ENCODE measurements at regions not wholly inside any gene's neighbourhood (a gene's known extent, or its start where the extent isn't known, plus 50 kb on each side); places are given as distances from the start of the nearest gene placed in this dataset.

DNA sequence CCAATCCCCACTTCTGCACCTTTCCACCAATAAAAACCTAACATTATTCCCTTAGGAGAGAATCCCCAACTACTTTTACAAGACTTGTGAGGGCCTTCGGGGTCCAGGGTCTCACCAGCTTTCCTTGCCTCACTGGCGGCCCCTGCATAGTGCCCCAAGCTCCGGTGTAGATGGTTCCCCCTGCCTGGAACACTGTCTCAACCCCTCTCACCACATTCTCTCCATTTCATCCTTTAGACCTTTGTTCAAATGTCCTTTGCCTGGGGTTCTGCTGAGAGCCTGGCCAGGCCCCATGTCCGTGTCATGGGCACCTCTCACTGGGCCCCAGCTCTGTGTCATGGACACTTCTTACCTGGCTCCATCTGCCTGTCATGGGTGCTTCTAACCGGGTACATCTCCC lies 64.5 kb upstream of the SORCS3 start:
- no peaks in the 10 kb centered on the region for H3K36me3 ChIP-seq (ENCODE audit: control insufficient read depth in 4 of 4, insufficient read depth in 3 of 4, low read depth in 1 of 4, low read length in 3 of 4)
- H3K9ac ChIP-seq (ENCODE audit: low read depth in 1 of 2, low read length in 2 of 2) = no peak overlapping the region
- peaks cover 2 to 19% (median 10%) of the 10 kb centered on the region in 4 donors for H3K4me1 ChIP-seq (ENCODE audit: control insufficient read depth in 4 of 4, insufficient read depth in 4 of 4, low read length in 3 of 4)
- WGBS = 90% methylated on average over 5 of the region's 5 CpGs
- H3K4me3 ChIP-seq (ENCODE audit: low read depth in 1 of 3, low read length in 3 of 3) = no peak overlapping the region
- H3K27me3 ChIP-seq (ENCODE audit: control insufficient read depth in 4 of 4, insufficient read depth in 4 of 4, low read length in 3 of 4) = no peaks in the 10 kb centered on the region
- TF ChIP-seq, protein P1, sequence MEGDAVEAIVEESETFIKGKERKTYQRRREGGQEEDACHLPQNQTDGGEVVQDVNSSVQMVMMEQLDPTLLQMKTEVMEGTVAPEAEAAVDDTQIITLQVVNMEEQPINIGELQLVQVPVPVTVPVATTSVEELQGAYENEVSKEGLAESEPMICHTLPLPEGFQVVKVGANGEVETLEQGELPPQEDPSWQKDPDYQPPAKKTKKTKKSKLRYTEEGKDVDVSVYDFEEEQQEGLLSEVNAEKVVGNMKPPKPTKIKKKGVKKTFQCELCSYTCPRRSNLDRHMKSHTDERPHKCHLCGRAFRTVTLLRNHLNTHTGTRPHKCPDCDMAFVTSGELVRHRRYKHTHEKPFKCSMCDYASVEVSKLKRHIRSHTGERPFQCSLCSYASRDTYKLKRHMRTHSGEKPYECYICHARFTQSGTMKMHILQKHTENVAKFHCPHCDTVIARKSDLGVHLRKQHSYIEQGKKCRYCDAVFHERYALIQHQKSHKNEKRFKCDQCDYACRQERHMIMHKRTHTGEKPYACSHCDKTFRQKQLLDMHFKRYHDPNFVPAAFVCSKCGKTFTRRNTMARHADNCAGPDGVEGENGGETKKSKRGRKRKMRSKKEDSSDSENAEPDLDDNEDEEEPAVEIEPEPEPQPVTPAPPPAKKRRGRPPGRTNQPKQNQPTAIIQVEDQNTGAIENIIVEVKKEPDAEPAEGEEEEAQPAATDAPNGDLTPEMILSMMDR (IDR thresholded peaks at IDR 0.05; ENCODE audit: low read depth, low read length, missing input control) = no peak
- TF ChIP-seq NR2F2 (IDR thresholded peaks at IDR 0.05) (no peak), FOXA2 (IDR thresholded peaks at IDR 0.05) (no peak), SP1 (IDR thresholded peaks at IDR 0.05) (no peak), HNF4G (IDR thresholded peaks at IDR 0.05) (no peak), HNF4A (conservative IDR thresholded peaks at IDR 0.05) (no peak), GABPA (IDR thresholded peaks at IDR 0.05 in 1 of 2, conservative IDR thresholded peaks at IDR 0.05 in 1 of 2) (no peak)
- TF ChIP-seq, protein P2, sequence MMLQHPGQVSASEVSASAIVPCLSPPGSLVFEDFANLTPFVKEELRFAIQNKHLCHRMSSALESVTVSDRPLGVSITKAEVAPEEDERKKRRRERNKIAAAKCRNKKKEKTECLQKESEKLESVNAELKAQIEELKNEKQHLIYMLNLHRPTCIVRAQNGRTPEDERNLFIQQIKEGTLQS (IDR thresholded peaks at IDR 0.05) = no peak
- TF ChIP-seq, protein P3, sequence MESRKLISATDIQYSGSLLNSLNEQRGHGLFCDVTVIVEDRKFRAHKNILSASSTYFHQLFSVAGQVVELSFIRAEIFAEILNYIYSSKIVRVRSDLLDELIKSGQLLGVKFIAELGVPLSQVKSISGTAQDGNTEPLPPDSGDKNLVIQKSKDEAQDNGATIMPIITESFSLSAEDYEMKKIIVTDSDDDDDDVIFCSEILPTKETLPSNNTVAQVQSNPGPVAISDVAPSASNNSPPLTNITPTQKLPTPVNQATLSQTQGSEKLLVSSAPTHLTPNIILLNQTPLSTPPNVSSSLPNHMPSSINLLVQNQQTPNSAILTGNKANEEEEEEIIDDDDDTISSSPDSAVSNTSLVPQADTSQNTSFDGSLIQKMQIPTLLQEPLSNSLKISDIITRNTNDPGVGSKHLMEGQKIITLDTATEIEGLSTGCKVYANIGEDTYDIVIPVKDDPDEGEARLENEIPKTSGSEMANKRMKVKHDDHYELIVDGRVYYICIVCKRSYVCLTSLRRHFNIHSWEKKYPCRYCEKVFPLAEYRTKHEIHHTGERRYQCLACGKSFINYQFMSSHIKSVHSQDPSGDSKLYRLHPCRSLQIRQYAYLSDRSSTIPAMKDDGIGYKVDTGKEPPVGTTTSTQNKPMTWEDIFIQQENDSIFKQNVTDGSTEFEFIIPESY (IDR thresholded peaks at IDR 0.05) = no peak
- TF ChIP-seq, protein P4, sequence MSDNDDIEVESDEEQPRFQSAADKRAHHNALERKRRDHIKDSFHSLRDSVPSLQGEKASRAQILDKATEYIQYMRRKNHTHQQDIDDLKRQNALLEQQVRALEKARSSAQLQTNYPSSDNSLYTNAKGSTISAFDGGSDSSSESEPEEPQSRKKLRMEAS (IDR thresholded peaks at IDR 0.05) = no peak
- no peak for DNase-seq (ENCODE audit: low spot score)
- no peak overlapping the region for H3K27ac ChIP-seq (ENCODE audit: low read depth in 1 of 2, low read length in 2 of 2)
- H3K9me3 ChIP-seq (ENCODE audit: control insufficient read depth in 4 of 4, low read length in 3 of 4) = no peaks in the 10 kb centered on the region

DNA sequence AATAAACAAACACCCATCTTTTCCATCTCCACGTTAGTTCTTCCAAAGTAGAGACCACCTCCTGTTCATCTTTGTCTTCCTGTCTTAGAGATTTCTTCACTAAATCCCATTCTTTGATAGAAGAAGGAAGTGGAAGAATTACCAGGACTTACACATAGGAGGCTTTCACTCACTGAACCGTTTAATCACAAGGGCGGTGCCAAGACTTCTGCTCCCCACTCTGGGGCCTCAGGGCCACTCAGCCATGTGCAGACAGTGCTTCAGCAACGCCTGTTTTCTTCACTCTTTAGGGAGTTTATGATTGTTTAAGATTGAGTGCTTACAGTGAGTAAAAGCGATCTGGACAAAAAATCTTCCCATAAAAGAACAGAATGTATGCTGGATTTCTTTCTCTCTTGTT lies 63.9 kb upstream of the SORCS3 start:
- no peak overlapping the region for H3K4me3 ChIP-seq (ENCODE audit: low read depth in 1 of 3, low read length in 3 of 3)
- no peaks in the 10 kb centered on the region for H3K9me3 ChIP-seq (ENCODE audit: control insufficient read depth in 4 of 4, low read length in 3 of 4)
- no peaks in the 10 kb centered on the region for H3K27me3 ChIP-seq (ENCODE audit: control insufficient read depth in 4 of 4, insufficient read depth in 4 of 4, low read length in 3 of 4)
- no peak for DNase-seq (ENCODE audit: low spot score)
- TF ChIP-seq FOXA2 (IDR thresholded peaks at IDR 0.05) (no peak), YY1 (IDR thresholded peaks at IDR 0.05) (no peak), RXRA (IDR thresholded peaks at IDR 0.05) (no peak), EGR1 (IDR thresholded peaks at IDR 0.05; ENCODE audit: low read depth in 2 of 2) (no peak), RAD21 (IDR thresholded peaks at IDR 0.05) (no peak), TAF1 (conservative IDR thresholded peaks at IDR 0.05) (no peak), HNF4G (IDR thresholded peaks at IDR 0.05) (no peak)
- WGBS = 78% methylated on average over 5 of the region's 5 CpGs
- H3K4me1 ChIP-seq (ENCODE audit: control insufficient read depth in 4 of 4, insufficient read depth in 4 of 4, low read length in 3 of 4) = peaks cover 2 to 19% (median 10%) of the 10 kb centered on the region in 4 donors
- no peak overlapping the region for H3K9ac ChIP-seq (ENCODE audit: low read depth in 1 of 2, low read length in 2 of 2)
- no peaks in the 10 kb centered on the region for H3K36me3 ChIP-seq (ENCODE audit: control insufficient read depth in 4 of 4, insufficient read depth in 3 of 4, low read depth in 1 of 4, low read length in 3 of 4)
- H3K27ac ChIP-seq (ENCODE audit: low read depth in 1 of 2, low read length in 2 of 2) = no peak overlapping the region

All from liver (tissue), 8 donors.